ENCODE measurements at regions not wholly inside any gene's neighbourhood (a gene's known extent, or its start where the extent isn't known, plus 50 kb on each side); places are given as distances from the start of the nearest gene placed in this dataset.

- TF ChIP-seq FOXP2 (optimal IDR thresholded peaks at IDR 0.05; ENCODE audit: control extremely low read depth, extremely low read length, insufficient read depth) (no peak), EZH2 (IDR thresholded peaks at IDR 0.05) (no peak), POLR2AphosphoS5 (IDR thresholded peaks at IDR 0.05; ENCODE audit: borderline replicate concordance, low read depth, low read length) (no peak)
- Histone ChIP-seq H3K36me3 (ENCODE audit: insufficient read depth, low read length) (no peaks in the 10 kb centered on the region), H3K27ac (no peak overlapping the region), H3K4me3 (no peak overlapping the region), H3K9me3 (ENCODE audit: low read depth, low read length) (no peaks in the 10 kb centered on the region), H3K9ac (ENCODE audit: insufficient read length) (no peak overlapping the region)
- no peak for DNase-seq (ENCODE audit: low read depth, low spot score)
Measured at GRCh38 chr3:110267304-110267845, 804.2 kb upstream of the NECTIN3 start.

GRCh38 chr3:110272525-110272924 lies 799.1 kb upstream of the NECTIN3 start:
- no peak for DNase-seq (ENCODE audit: low read depth, low spot score)
- Histone ChIP-seq H3K9me3 (ENCODE audit: low read depth, low read length) (no peaks in the 10 kb centered on the region), H3K9ac (ENCODE audit: insufficient read length) (no peak overlapping the region), H3K36me3 (ENCODE audit: insufficient read depth, low read length) (no peaks in the 10 kb centered on the region), H3K4me3 (no peak overlapping the region), H3K27ac (no peak overlapping the region)
- no peak for TF ChIP-seq FOXP2 (optimal IDR thresholded peaks at IDR 0.05; ENCODE audit: control extremely low read depth, extremely low read length, insufficient read depth)
- TF ChIP-seq EZH2 (IDR thresholded peaks at IDR 0.05) = no peak
- no peak for TF ChIP-seq POLR2AphosphoS5 (IDR thresholded peaks at IDR 0.05; ENCODE audit: borderline replicate concordance, low read depth, low read length)

- Histone ChIP-seq H3K9ac (ENCODE audit: insufficient read length) (no peak overlapping the region), H3K27ac (no peak overlapping the region), H3K36me3 (ENCODE audit: insufficient read depth, low read length) (no peaks in the 10 kb centered on the region), H3K9me3 (ENCODE audit: low read depth, low read length) (no peaks in the 10 kb centered on the region), H3K4me3 (no peak overlapping the region)
- no peak for TF ChIP-seq POLR2AphosphoS5 (IDR thresholded peaks at IDR 0.05; ENCODE audit: borderline replicate concordance, low read depth, low read length)
- no peak for TF ChIP-seq FOXP2 (optimal IDR thresholded peaks at IDR 0.05; ENCODE audit: control extremely low read depth, extremely low read length, insufficient read depth)
- no peak for TF ChIP-seq EZH2 (IDR thresholded peaks at IDR 0.05)
- no peak for DNase-seq (ENCODE audit: low read depth, low spot score)
Measured at GRCh38 chr3:110291886-110292501, 779.6 kb upstream of the NECTIN3 start.

GRCh38 chr3:110293660-110294059 lies 778.0 kb upstream of the NECTIN3 start:
- no peak overlapping the region for H3K9ac ChIP-seq (ENCODE audit: insufficient read length)
- no peaks in the 10 kb centered on the region for H3K36me3 ChIP-seq (ENCODE audit: insufficient read depth, low read length)
- TF ChIP-seq EZH2 (IDR thresholded peaks at IDR 0.05) = no peak
- TF ChIP-seq FOXP2 (optimal IDR thresholded peaks at IDR 0.05; ENCODE audit: control extremely low read depth, extremely low read length, insufficient read depth) = no peak
- H3K9me3 ChIP-seq (ENCODE audit: low read depth, low read length) = no peaks in the 10 kb centered on the region
- no peak for DNase-seq (ENCODE audit: low read depth, low spot score)
- no peak overlapping the region for H3K27ac ChIP-seq
- no peak overlapping the region for H3K4me3 ChIP-seq

GRCh38 chr3:110296885-110297284 lies 774.7 kb upstream of the NECTIN3 start:
- DNase-seq (ENCODE audit: low read depth, low spot score) = no peak
- no peak for TF ChIP-seq FOXP2 (optimal IDR thresholded peaks at IDR 0.05; ENCODE audit: control extremely low read depth, extremely low read length, insufficient read depth)
- TF ChIP-seq POLR2AphosphoS5 (IDR thresholded peaks at IDR 0.05; ENCODE audit: borderline replicate concordance, low read depth, low read length) = no peak
- no peak for TF ChIP-seq EZH2 (IDR thresholded peaks at IDR 0.05)
- no peak overlapping the region for H3K9ac ChIP-seq (ENCODE audit: insufficient read length)

DNA sequence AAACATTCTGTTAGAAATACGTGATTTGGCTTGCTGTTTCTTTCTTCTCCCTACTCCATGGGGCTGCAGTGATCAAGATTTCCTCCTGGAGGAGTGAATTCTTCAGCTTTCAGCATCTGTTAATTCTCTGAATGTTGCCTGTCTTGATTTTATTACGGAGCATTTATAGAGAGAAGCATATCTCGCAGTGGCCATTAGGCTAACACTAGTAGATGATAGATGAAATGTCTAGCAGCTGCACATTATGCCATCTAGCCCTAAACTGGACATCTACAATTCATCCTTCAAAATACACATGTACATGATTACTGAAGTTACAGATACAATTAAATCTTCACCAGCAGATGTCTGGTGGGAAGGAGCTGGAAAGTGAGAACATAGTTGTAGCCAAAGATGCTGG lies 769.8 kb upstream of the NECTIN3 start:
- H3K4me3 ChIP-seq = no peak overlapping the region
- no peak for DNase-seq (ENCODE audit: low read depth, low spot score)
- H3K9ac ChIP-seq (ENCODE audit: insufficient read length) = no peak overlapping the region
- TF ChIP-seq POLR2AphosphoS5 (IDR thresholded peaks at IDR 0.05; ENCODE audit: borderline replicate concordance, low read depth, low read length) (no peak), EZH2 (IDR thresholded peaks at IDR 0.05) (no peak), FOXP2 (optimal IDR thresholded peaks at IDR 0.05; ENCODE audit: control extremely low read depth, extremely low read length, insufficient read depth) (no peak)
- H3K36me3 ChIP-seq (ENCODE audit: insufficient read depth, low read length) = no peaks in the 10 kb centered on the region
- H3K9me3 ChIP-seq (ENCODE audit: low read depth, low read length) = no peaks in the 10 kb centered on the region
- no peak overlapping the region for H3K27ac ChIP-seq

More at GRCh38 chr3:110296885-110297284, 774.7 kb upstream of the NECTIN3 start:
- Histone ChIP-seq H3K36me3 (ENCODE audit: insufficient read depth, low read length) (no peaks in the 10 kb centered on the region), H3K4me3 (no peak overlapping the region), H3K27ac (no peak overlapping the region), H3K9me3 (ENCODE audit: low read depth, low read length) (no peaks in the 10 kb centered on the region)

GRCh38 chr3:110307065-110307809 lies 764.4 kb upstream of the NECTIN3 start:
- Histone ChIP-seq H3K9me3 (ENCODE audit: low read depth, low read length) (no peaks in the 10 kb centered on the region), H3K9ac (ENCODE audit: insufficient read length) (no peak overlapping the region), H3K27ac (no peak overlapping the region), H3K4me3 (no peak overlapping the region), H3K36me3 (ENCODE audit: insufficient read depth, low read length) (no peaks in the 10 kb centered on the region)
- DNase-seq (ENCODE audit: low read depth, low spot score) = no peak
- TF ChIP-seq POLR2AphosphoS5 (IDR thresholded peaks at IDR 0.05; ENCODE audit: borderline replicate concordance, low read depth, low read length) (no peak), FOXP2 (optimal IDR thresholded peaks at IDR 0.05; ENCODE audit: control extremely low read depth, extremely low read length, insufficient read depth) (no peak), EZH2 (IDR thresholded peaks at IDR 0.05) (no peak)

DNA sequence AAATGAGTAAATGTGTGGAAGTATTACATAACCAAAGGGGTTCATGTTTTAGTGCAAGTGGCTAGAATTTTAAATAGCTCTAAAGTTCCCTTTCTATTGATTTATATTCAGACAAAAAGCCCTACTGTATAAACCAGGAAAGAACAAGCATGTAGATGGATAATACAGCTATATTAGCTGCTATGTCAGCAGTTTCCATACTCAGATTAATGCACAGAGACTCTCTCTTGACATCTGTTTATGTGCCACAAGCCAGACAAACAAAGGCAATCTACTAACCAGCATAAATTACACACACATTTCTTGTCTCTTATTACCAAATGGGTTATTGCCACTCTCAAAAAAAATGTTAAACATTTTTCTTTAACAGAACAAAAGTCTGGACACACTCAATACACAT lies 760.1 kb upstream of the NECTIN3 start:
- Histone ChIP-seq H3K27ac (no peak overlapping the region), H3K9ac (ENCODE audit: insufficient read length) (no peak overlapping the region), H3K36me3 (ENCODE audit: insufficient read depth, low read length) (no peaks in the 10 kb centered on the region), H3K9me3 (ENCODE audit: low read depth, low read length) (no peaks in the 10 kb centered on the region), H3K4me3 (no peak overlapping the region; the same call in 1 of the 2 replicates)
- DNase-seq (ENCODE audit: low read depth, low spot score) = no peak
- TF ChIP-seq POLR2AphosphoS5 (IDR thresholded peaks at IDR 0.05; ENCODE audit: borderline replicate concordance, low read depth, low read length) = no peak
- no peak for TF ChIP-seq FOXP2 (optimal IDR thresholded peaks at IDR 0.05; ENCODE audit: control extremely low read depth, extremely low read length, insufficient read depth)
- no peak for TF ChIP-seq EZH2 (IDR thresholded peaks at IDR 0.05)

All from SK-N-MC (cell line).